NCI-H524 treated with DMSO at 0.1 percent for 48 hours (cell line): ENCODE measurements at regions not wholly inside any gene's neighbourhood (a gene's known extent, or its start where the extent isn't known, plus 50 kb on each side); places are given as distances from the start of the nearest gene placed in this dataset.
"Not testable (repeated sequence)": the region's sequence is repeated elsewhere in the genome, so short reads cannot be mapped to it uniquely, and the experiment has no call there.

Experiments used
- DNase-seq: peaks from one replicate; lab custom pipeline; 2025; lab: John Stamatoyannopoulos, UW

GRCh38 chr19:13712767-13713201, 51.5 kb upstream of the MRI1 start:
- peak; percentile 71 for DNase-seq

- DNase-seq = no peak
Observed at GRCh38 chr19:13707915-13708314, 56.4 kb upstream of the MRI1 start.

GRCh38 chr19:13705928-13706447, 58.3 kb upstream of the MRI1 start:
- DNase-seq = no peak

GRCh38 chr19:13705201-13705600, 59.1 kb upstream of the MRI1 start:
- DNase-seq = no peak

- DNase-seq = no peak
Observed at GRCh38 chr19:13701624-13702023, 62.7 kb upstream of the MRI1 start.

GRCh38 chr19:13700621-13701020, 63.7 kb upstream of the MRI1 start:
- no peak for DNase-seq

GRCh38 chr19:13699786-13700185, 64.5 kb upstream of the MRI1 start:
- no peak for DNase-seq

GRCh38 chr19:13696839-13697238, 67.5 kb upstream of the MRI1 start:
- no peak for DNase-seq

- DNase-seq = no peak
Observed at GRCh38 chr19:13693889-13694288, 70.4 kb upstream of the MRI1 start.

- no peak for DNase-seq
Observed at GRCh38 chr19:13691569-13692435, 72.5 kb upstream of the MRI1 start.

GRCh38 chr19:13689085-13689484, 75.2 kb upstream of the MRI1 start:
- peak; percentile 55 for DNase-seq

GRCh38 chr19:13684021-13684420, 80.3 kb upstream of the MRI1 start:
- DNase-seq = peak; percentile 83

GRCh38 chr19:13681509-13681908, 82.8 kb upstream of the MRI1 start:
- no peak for DNase-seq

- DNase-seq = not testable (repeated sequence)
Observed at GRCh38 chr19:13680708-13681360, 83.5 kb upstream of the MRI1 start.

- DNase-seq = not testable (repeated sequence)
Observed at GRCh38 chr19:13676967-13677366, 87.4 kb upstream of the MRI1 start.

GRCh38 chr19:13672480-13673175, 91.7 kb upstream of the MRI1 start:
- DNase-seq = not testable (repeated sequence)

- DNase-seq = no peak
Observed at GRCh38 chr19:13670846-13671245, 93.5 kb upstream of the MRI1 start.

GRCh38 chr19:13669780-13670355, 94.5 kb upstream of the MRI1 start:
- no peak for DNase-seq

- DNase-seq = no peak
Observed at GRCh38 chr19:13668964-13669363, 95.4 kb upstream of the MRI1 start.

GRCh38 chr19:13666165-13666564, 98.2 kb upstream of the MRI1 start:
- DNase-seq = no peak

- DNase-seq = no peak
Observed at GRCh38 chr19:13665125-13665905, 99.0 kb upstream of the MRI1 start.
